SIG-M5 (cell line): ENCODE measurements at regions not wholly inside any gene's neighbourhood (a gene's known extent, or its start where the extent isn't known, plus 50 kb on each side); places are given as distances from the start of the nearest gene placed in this dataset.

Experiments used
- DNase-seq: peaks from one replicate; lab custom pipeline; 2025; lab: John Stamatoyannopoulos, UW

- DNase-seq: no peak
Observed at GRCh38 chr1:59027177-59027576, 243.3 kb upstream of the JUN start.

GRCh38 chr1:59028048-59028447 is 244.2 kb upstream of the JUN start:
- no peak for DNase-seq

GRCh38 chr1:59029411-59030167 is 245.7 kb upstream of the JUN start:
- DNase-seq: no peak

GRCh38 chr1:59032228-59032627 is 248.4 kb upstream of the JUN start:
- no peak for DNase-seq

GRCh38 chr1:59033761-59034160 is 249.9 kb upstream of the JUN start:
- no peak for DNase-seq

- no peak for DNase-seq
Observed at GRCh38 chr1:59034925-59035324, 251.1 kb upstream of the JUN start.

- no peak for DNase-seq
Observed at GRCh38 chr1:59039551-59039950, 255.7 kb upstream of the JUN start.

- no peak for DNase-seq
Observed at GRCh38 chr1:59040486-59040885, 256.4 kb upstream of the FGGY start.

- DNase-seq: no peak
Observed at GRCh38 chr1:59041646-59042277, 255.1 kb upstream of the FGGY start.

- DNase-seq: no peak
Observed at GRCh38 chr1:59043796-59044195, 253.1 kb upstream of the FGGY start.

GRCh38 chr1:59044535-59045121 is 252.3 kb upstream of the FGGY start:
- DNase-seq: no peak

GRCh38 chr1:59045137-59045536 is 251.8 kb upstream of the FGGY start:
- no peak for DNase-seq

- no peak for DNase-seq
Observed at GRCh38 chr1:59045636-59046035, 251.3 kb upstream of the FGGY start.

GRCh38 chr1:59046134-59046533 is 250.8 kb upstream of the FGGY start:
- DNase-seq: no peak

GRCh38 chr1:59046730-59047157 is 250.2 kb upstream of the FGGY start:
- DNase-seq: no peak

GRCh38 chr1:59051007-59051406 is 245.9 kb upstream of the FGGY start:
- DNase-seq: no peak

- DNase-seq: no peak
Observed at GRCh38 chr1:59052166-59052590, 244.7 kb upstream of the FGGY start.

GRCh38 chr1:59054172-59054571 is 242.7 kb upstream of the FGGY start:
- no peak for DNase-seq

- DNase-seq: no peak
Observed at GRCh38 chr1:59055908-59056719, 240.8 kb upstream of the FGGY start.

GRCh38 chr1:59057211-59057694 is 239.6 kb upstream of the FGGY start:
- no peak for DNase-seq

- DNase-seq: no peak
Observed at GRCh38 chr1:59057796-59058195, 239.1 kb upstream of the FGGY start.
